ENCODE measurements at regions not wholly inside any gene's neighbourhood (a gene's known extent, or its start where the extent isn't known, plus 50 kb on each side); places are given as distances from the start of the nearest gene placed in this dataset.

DNA sequence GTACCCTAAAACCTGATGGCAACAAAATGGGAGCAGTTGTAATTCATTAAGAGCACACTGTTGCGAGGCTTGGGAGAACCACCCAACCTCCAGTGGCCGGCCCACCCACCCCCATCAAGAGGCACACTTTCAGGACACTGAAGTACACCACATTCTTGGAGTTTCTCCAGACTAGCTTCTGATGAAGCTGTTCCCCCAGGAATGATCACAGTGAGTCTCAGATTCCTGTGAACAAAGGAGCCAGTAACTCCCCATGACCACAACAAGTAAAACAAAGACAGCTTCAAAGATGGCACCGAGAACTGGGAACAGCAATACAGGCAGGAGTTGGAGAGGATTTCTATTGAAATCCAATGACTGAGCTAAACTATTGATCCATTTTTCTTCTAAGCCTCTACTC, 126.0 kb downstream of the ST8SIA2 start:
- no peak for DNase-seq
- Mint-ChIP-seq H3K36me3 (ENCODE audit: low read depth) (no peaks in the 10 kb centered on the region), H3K27me3 (ENCODE audit: insufficient read depth) (peaks cover 4% of the 10 kb centered on the region), H3K4me1 (ENCODE audit: low read depth) (peaks cover 6% of the 10 kb centered on the region; the same call in 1 of the 2 replicates), H3K9me3 (peaks cover 12% of the 10 kb centered on the region), H3K27ac (no peak overlapping the region), H3K4me3 (no peak overlapping the region)
- TF ChIP-seq, protein P1, sequence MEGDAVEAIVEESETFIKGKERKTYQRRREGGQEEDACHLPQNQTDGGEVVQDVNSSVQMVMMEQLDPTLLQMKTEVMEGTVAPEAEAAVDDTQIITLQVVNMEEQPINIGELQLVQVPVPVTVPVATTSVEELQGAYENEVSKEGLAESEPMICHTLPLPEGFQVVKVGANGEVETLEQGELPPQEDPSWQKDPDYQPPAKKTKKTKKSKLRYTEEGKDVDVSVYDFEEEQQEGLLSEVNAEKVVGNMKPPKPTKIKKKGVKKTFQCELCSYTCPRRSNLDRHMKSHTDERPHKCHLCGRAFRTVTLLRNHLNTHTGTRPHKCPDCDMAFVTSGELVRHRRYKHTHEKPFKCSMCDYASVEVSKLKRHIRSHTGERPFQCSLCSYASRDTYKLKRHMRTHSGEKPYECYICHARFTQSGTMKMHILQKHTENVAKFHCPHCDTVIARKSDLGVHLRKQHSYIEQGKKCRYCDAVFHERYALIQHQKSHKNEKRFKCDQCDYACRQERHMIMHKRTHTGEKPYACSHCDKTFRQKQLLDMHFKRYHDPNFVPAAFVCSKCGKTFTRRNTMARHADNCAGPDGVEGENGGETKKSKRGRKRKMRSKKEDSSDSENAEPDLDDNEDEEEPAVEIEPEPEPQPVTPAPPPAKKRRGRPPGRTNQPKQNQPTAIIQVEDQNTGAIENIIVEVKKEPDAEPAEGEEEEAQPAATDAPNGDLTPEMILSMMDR (IDR thresholded peaks at IDR 0.05), result no peak

Data from HFFc6 (cell line).